Activated CD4-positive, alpha-beta T cell treated with anti-CD3 and anti-CD28 coated beads for 36 hours (primary cell): ENCODE measurements at regions not wholly inside any gene's neighbourhood (a gene's known extent, or its start where the extent isn't known, plus 50 kb on each side); places are given as distances from the start of the nearest gene placed in this dataset.
A peak's percentile ranks its signal among the peaks of the same experiment; 100 is the strongest.
"Not testable (repeated sequence)": the region's sequence is repeated elsewhere in the genome, so short reads cannot be mapped to it uniquely, and the experiment has no call there.

Experiments
- ATAC-seq: fragments of 200-7000 bp; cut with Tn5 transposase; one replicate; pipeline ENCODE4 v1.10.0; 2021; ENCODE audit warnings: mild to moderate bottlenecking, moderate library complexity
- CTCF ChIA-PET: fragments of 350-600 bp; sonication (Branson Sonifier 250); formaldehyde crosslinking; loops from one replicate; lab custom pipeline; 2021; ENCODE audit warnings: antibody characterized with exemption; lab: Charles Lee
- POLR2A ChIA-PET: fragments of 350-600 bp; sonication (Branson Sonifier 250); formaldehyde crosslinking; loops from one replicate; lab custom pipeline; 2021; ENCODE audit warnings: antibody characterized with exemption, inconsistent platforms; lab: Charles Lee
- DNase-seq: peaks from one replicate; pipeline ENCODE4 v3.0.0-alpha.2; 2020
- H3K27ac Mint-ChIP-seq: one replicate; pipeline ENCODE4 v1.8.0; 2021; ENCODE audit warnings: mixed read lengths
- H3K27me3 Mint-ChIP-seq: one replicate; pipeline ENCODE4 v1.8.0; 2021; ENCODE audit warnings: mixed read lengths
- H3K36me3 Mint-ChIP-seq: one replicate; pipeline ENCODE4 v1.8.0; 2021; ENCODE audit warnings: low read depth, mixed read lengths
- H3K4me1 Mint-ChIP-seq: one replicate; pipeline ENCODE4 v1.8.0; 2021; ENCODE audit warnings: mixed read lengths
- H3K4me3 Mint-ChIP-seq: one replicate; pipeline ENCODE4 v1.8.0; 2021; ENCODE audit warnings: mild to moderate bottlenecking, moderate library complexity, mixed read lengths
- H3K9me3 Mint-ChIP-seq: one replicate; pipeline ENCODE4 v1.8.0; 2021; ENCODE audit warnings: low read depth, mixed read lengths
- intact Hi-C, 2 experiments: fragments of 100-400 bp; cut with DNase I in 1 of 2; cut with micrococcal nuclease in 1 of 2; formaldehyde crosslinking; loops; one replicate each; pipeline versions ENCODE4 v1.14.2 to v1.15.1; 2022 to 2024; cut with DNase I, micrococcal nuclease

- Mint-ChIP-seq H3K27me3 (no peaks in the 10 kb centered on the region), H3K9me3 (no peaks in the 10 kb centered on the region), H3K4me3 (no peak overlapping the region), H3K36me3 (no peaks in the 10 kb centered on the region), H3K4me1 (peaks cover 12% of the 10 kb centered on the region), H3K27ac (no peak overlapping the region)
- ATAC-seq (no peak), DNase-seq (no peak)
- ChIA-PET CTCF (no interaction called here), POLR2A (no interaction called here)
- intact Hi-C loops = no loop called here
Observed at GRCh38 chr3:177804646-177805045, 607.4 kb upstream of the TBL1XR1 start.

- no peaks in the 10 kb centered on the region for H3K9me3 Mint-ChIP-seq
- H3K4me3 Mint-ChIP-seq = no peak overlapping the region
- ChIA-PET CTCF (interaction anchor here (0.6 to 0.7 kb wide), 2 partner anchors 34 to 655 kb away, joined by 3 to 4 read pairs; no protein-coding TSS in a partner anchor), POLR2A (no interaction called here)
- no peak for DNase-seq
- no peak overlapping the region for H3K27ac Mint-ChIP-seq
- H3K4me1 Mint-ChIP-seq = peaks cover 24% of the 10 kb centered on the region
- intact Hi-C loops = no loop called here
- H3K27me3 Mint-ChIP-seq = no peaks in the 10 kb centered on the region
- no peaks in the 10 kb centered on the region for H3K36me3 Mint-ChIP-seq
- ATAC-seq = no peak
Observed at GRCh38 chr3:177807150-177807875, 610.0 kb upstream of the TBL1XR1 start.

- ATAC-seq, POLR2A ChIA-PET, H3K36me3 Mint-ChIP-seq, intact Hi-C loops, H3K27ac Mint-ChIP-seq, H3K9me3 Mint-ChIP-seq, DNase-seq, H3K4me3 Mint-ChIP-seq, H3K27me3 Mint-ChIP-seq: not testable (repeated sequence)
- H3K4me1 Mint-ChIP-seq = peaks cover 27% of the 10 kb centered on the region
- CTCF ChIA-PET = interaction anchor here (0.6 kb wide), 1 partner anchor 1466 kb away, joined by 3 read pairs; no protein-coding TSS in a partner anchor
Observed at GRCh38 chr3:177808928-177809478, 611.7 kb upstream of the TBL1XR1 start.

GRCh38 chr3:177810162-177810623 is 612.9 kb upstream of the TBL1XR1 start:
- Mint-ChIP-seq H3K27me3 (no peaks in the 10 kb centered on the region), H3K4me1 (peaks cover 29% of the 10 kb centered on the region), H3K27ac (peak overlapping the region; percentile 75), H3K9me3 (no peaks in the 10 kb centered on the region), H3K36me3 (no peaks in the 10 kb centered on the region), H3K4me3 (no peak overlapping the region)
- POLR2A ChIA-PET = no interaction called here
- ATAC-seq (peak; percentile 42), DNase-seq (no peak)
- CTCF ChIA-PET = interaction anchor here (1.2 kb wide), 1 partner anchor 133 kb away, joined by 4 read pairs; no protein-coding TSS in a partner anchor
- intact Hi-C loops = no loop called here

- intact Hi-C loops = no loop called here
- CTCF ChIA-PET = interaction anchor here (0.7 to 1.7 kb wide), 3 partner anchors 17 to 572 kb away, joined by 3 to 6 read pairs (median 4); no protein-coding TSS in a partner anchor
- H3K27me3 Mint-ChIP-seq = no peaks in the 10 kb centered on the region
- no peak overlapping the region for H3K27ac Mint-ChIP-seq
- no peaks in the 10 kb centered on the region for H3K9me3 Mint-ChIP-seq
- H3K4me1 Mint-ChIP-seq = peaks cover 35% of the 10 kb centered on the region
- DNase-seq (no peak), ATAC-seq (no peak)
- POLR2A ChIA-PET = interaction anchor here (0.6 kb wide), 1 partner anchor 1196 kb away, joined by 6 read pairs; no protein-coding TSS in a partner anchor
- no peaks in the 10 kb centered on the region for H3K36me3 Mint-ChIP-seq
- H3K4me3 Mint-ChIP-seq = no peak overlapping the region
Observed at GRCh38 chr3:177811112-177811511, 613.8 kb upstream of the TBL1XR1 start.

- no peaks in the 10 kb centered on the region for H3K9me3 Mint-ChIP-seq
- no peak for DNase-seq
- H3K4me1 Mint-ChIP-seq = peaks cover 35% of the 10 kb centered on the region
- intact Hi-C loops = no loop called here
- ATAC-seq = peak; percentile 86
- H3K36me3 Mint-ChIP-seq = no peaks in the 10 kb centered on the region
- POLR2A ChIA-PET = interaction anchor here (0.6 kb wide), 2 partner anchors 108 to 1195 kb away, joined by 6 to 12 read pairs; no protein-coding TSS in a partner anchor
- no peak overlapping the region for H3K4me3 Mint-ChIP-seq
- no peak overlapping the region for H3K27ac Mint-ChIP-seq
- H3K27me3 Mint-ChIP-seq = no peaks in the 10 kb centered on the region
- CTCF ChIA-PET = interaction anchor here (1.7 kb wide), 1 partner anchor 16 kb away, joined by 6 read pairs; no protein-coding TSS in a partner anchor
Observed at GRCh38 chr3:177811835-177812234, 614.6 kb upstream of the TBL1XR1 start.

- ATAC-seq = no peak
- no peak overlapping the region for H3K4me3 Mint-ChIP-seq
- intact Hi-C loops = no loop called here
- H3K27me3 Mint-ChIP-seq = no peaks in the 10 kb centered on the region
- ChIA-PET CTCF (interaction anchor here (1.1 to 1.7 kb wide), 2 partner anchors 15 to 30 kb away, joined by 3 to 6 read pairs; no protein-coding TSS in a partner anchor), POLR2A (no interaction called here)
- H3K27ac Mint-ChIP-seq = no peak overlapping the region
- H3K36me3 Mint-ChIP-seq = no peaks in the 10 kb centered on the region
- no peaks in the 10 kb centered on the region for H3K9me3 Mint-ChIP-seq
- no peak for DNase-seq
- H3K4me1 Mint-ChIP-seq = peaks cover 35% of the 10 kb centered on the region
Observed at GRCh38 chr3:177812492-177812891, 615.2 kb upstream of the TBL1XR1 start.

GRCh38 chr3:177813322-177813721 is 616.0 kb upstream of the TBL1XR1 start:
- H3K4me3 Mint-ChIP-seq = no peak overlapping the region
- CTCF ChIA-PET = interaction anchor here (0.6 to 1.1 kb wide), 2 partner anchors 31 to 514 kb away, joined by 3 read pairs; no protein-coding TSS in a partner anchor
- H3K27ac Mint-ChIP-seq = no peak overlapping the region
- POLR2A ChIA-PET = no interaction called here
- intact Hi-C loops = no loop called here
- DNase-seq (no peak), ATAC-seq (no peak)
- H3K9me3 Mint-ChIP-seq = no peaks in the 10 kb centered on the region
- no peaks in the 10 kb centered on the region for H3K27me3 Mint-ChIP-seq
- H3K36me3 Mint-ChIP-seq = no peaks in the 10 kb centered on the region
- H3K4me1 Mint-ChIP-seq = peaks cover 35% of the 10 kb centered on the region

- DNase-seq (no peak), ATAC-seq (no peak)
- Mint-ChIP-seq H3K27me3 (no peaks in the 10 kb centered on the region), H3K4me3 (no peak overlapping the region), H3K27ac (no peak overlapping the region), H3K9me3 (no peaks in the 10 kb centered on the region), H3K4me1 (peaks cover 27% of the 10 kb centered on the region), H3K36me3 (no peaks in the 10 kb centered on the region)
- POLR2A ChIA-PET = no interaction called here
- intact Hi-C loops = no loop called here
- CTCF ChIA-PET = no interaction called here
Observed at GRCh38 chr3:177816667-177817208, 619.5 kb upstream of the TBL1XR1 start.

- H3K36me3 Mint-ChIP-seq = no peaks in the 10 kb centered on the region
- ATAC-seq = no peak
- H3K27me3 Mint-ChIP-seq = no peaks in the 10 kb centered on the region
- peaks cover 28% of the 10 kb centered on the region for H3K4me1 Mint-ChIP-seq
- no peak overlapping the region for H3K27ac Mint-ChIP-seq
- ChIA-PET CTCF (no interaction called here), POLR2A (no interaction called here)
- intact Hi-C loops = no loop called here
- DNase-seq = no peak
- no peak overlapping the region for H3K4me3 Mint-ChIP-seq
- no peaks in the 10 kb centered on the region for H3K9me3 Mint-ChIP-seq
Observed at GRCh38 chr3:177817751-177818150, 620.5 kb upstream of the TBL1XR1 start.

GRCh38 chr3:177818712-177819240 is 621.5 kb upstream of the TBL1XR1 start:
- peaks cover 28% of the 10 kb centered on the region for H3K4me1 Mint-ChIP-seq
- DNase-seq = no peak
- no peak overlapping the region for H3K4me3 Mint-ChIP-seq
- ChIA-PET POLR2A (no interaction called here), CTCF (no interaction called here)
- no peaks in the 10 kb centered on the region for H3K36me3 Mint-ChIP-seq
- ATAC-seq = no peak
- H3K9me3 Mint-ChIP-seq = no peaks in the 10 kb centered on the region
- intact Hi-C loops = no loop called here
- no peaks in the 10 kb centered on the region for H3K27me3 Mint-ChIP-seq
- H3K27ac Mint-ChIP-seq = no peak overlapping the region
